Brain pericyte (primary cell): ENCODE measurements at regions not wholly inside any gene's neighbourhood (a gene's known extent, or its start where the extent isn't known, plus 50 kb on each side); places are given as distances from the start of the nearest gene placed in this dataset.
"Not testable (repeated sequence)": the region's sequence is repeated elsewhere in the genome, so short reads cannot be mapped to it uniquely, and the experiment has no call there.

Source experiments
- DNase-seq: peaks from one replicate; pipeline ENCODE4 v3.0.0-alpha.2; 2012; ENCODE audit warnings: low read depth, low spot score

GRCh38 chr4:127446427-127446885 is 186.3 kb upstream of the INTU start:
- no peak for DNase-seq

GRCh38 chr4:127448986-127449385 is 183.8 kb upstream of the INTU start:
- DNase-seq: no peak

GRCh38 chr4:127449449-127449848 is 183.3 kb upstream of the INTU start:
- no peak for DNase-seq

- no peak for DNase-seq
Observed at GRCh38 chr4:127450276-127450675, 182.5 kb upstream of the INTU start.

GRCh38 chr4:127463883-127464282 is 168.9 kb upstream of the INTU start:
- DNase-seq: no peak

GRCh38 chr4:127469542-127469941 is 163.2 kb upstream of the INTU start:
- DNase-seq: no peak

- no peak for DNase-seq
Observed at GRCh38 chr4:127469959-127470809, 162.6 kb upstream of the INTU start.

GRCh38 chr4:127478271-127478670 is 154.5 kb upstream of the INTU start:
- not testable (repeated sequence) for DNase-seq

GRCh38 chr4:127479031-127479622 is 153.6 kb upstream of the INTU start:
- DNase-seq: no peak

- DNase-seq: no peak
Observed at GRCh38 chr4:127482049-127482448, 150.7 kb upstream of the INTU start.

GRCh38 chr4:127484117-127484516 is 148.6 kb upstream of the INTU start:
- DNase-seq: no peak

GRCh38 chr4:127486248-127486647 is 146.5 kb upstream of the INTU start:
- no peak for DNase-seq

- DNase-seq: no peak
Observed at GRCh38 chr4:127491571-127491970, 141.2 kb upstream of the INTU start.

- DNase-seq: not testable (repeated sequence)
Observed at GRCh38 chr4:127496875-127497274, 135.9 kb upstream of the INTU start.

GRCh38 chr4:127498366-127498765 is 134.4 kb upstream of the INTU start:
- DNase-seq: no peak

- DNase-seq: no peak
Observed at GRCh38 chr4:127500242-127500641, 132.5 kb upstream of the INTU start.

GRCh38 chr4:127501103-127501502 is 131.7 kb upstream of the INTU start:
- DNase-seq: no peak

GRCh38 chr4:127503111-127503510 is 129.6 kb upstream of the INTU start:
- DNase-seq: peak; percentile 79

GRCh38 chr4:127505203-127505602 is 127.6 kb upstream of the INTU start:
- peak; percentile 66 for DNase-seq

- no peak for DNase-seq
Observed at GRCh38 chr4:127506283-127506682, 126.5 kb upstream of the INTU start.

GRCh38 chr4:127509155-127509554 is 123.6 kb upstream of the INTU start:
- no peak for DNase-seq

- DNase-seq: not testable (repeated sequence)
Observed at GRCh38 chr4:127512672-127513071, 120.1 kb upstream of the INTU start.

- DNase-seq: not testable (repeated sequence)
Observed at GRCh38 chr4:127515259-127515658, 117.5 kb upstream of the INTU start.
